OCI-LY1 (cell line): ENCODE measurements at regions not wholly inside any gene's neighbourhood (a gene's known extent, or its start where the extent isn't known, plus 50 kb on each side); places are given as distances from the start of the nearest gene placed in this dataset.

Experiments used
- EZH2 ChIP-seq: fragments of 200-600 bp; sonication (generic), shearing (Covaris generic); IDR thresholded peaks from 2 replicates; pipeline ENCODE4 v1.8.0; 2017; ENCODE audit warnings: borderline replicate concordance, mixed run types, mild to moderate bottlenecking, antibody characterized with exemption, low read length, moderate library complexity, mixed read lengths
- TF ChIP-seq, protein P1 (sequence below): fragments of 200-600 bp; sonication (generic), shearing (Covaris generic); IDR thresholded peaks from 2 replicates; pipeline ENCODE4 v1.5.1; 2017; ENCODE audit warnings: mild to moderate bottlenecking, antibody characterized with exemption, low read length, moderate library complexity, mixed read lengths

GRCh38 chr5:124576848-124577409 is 169.5 kb downstream of the ZNF608 start:
- TF ChIP-seq, protein P1, sequence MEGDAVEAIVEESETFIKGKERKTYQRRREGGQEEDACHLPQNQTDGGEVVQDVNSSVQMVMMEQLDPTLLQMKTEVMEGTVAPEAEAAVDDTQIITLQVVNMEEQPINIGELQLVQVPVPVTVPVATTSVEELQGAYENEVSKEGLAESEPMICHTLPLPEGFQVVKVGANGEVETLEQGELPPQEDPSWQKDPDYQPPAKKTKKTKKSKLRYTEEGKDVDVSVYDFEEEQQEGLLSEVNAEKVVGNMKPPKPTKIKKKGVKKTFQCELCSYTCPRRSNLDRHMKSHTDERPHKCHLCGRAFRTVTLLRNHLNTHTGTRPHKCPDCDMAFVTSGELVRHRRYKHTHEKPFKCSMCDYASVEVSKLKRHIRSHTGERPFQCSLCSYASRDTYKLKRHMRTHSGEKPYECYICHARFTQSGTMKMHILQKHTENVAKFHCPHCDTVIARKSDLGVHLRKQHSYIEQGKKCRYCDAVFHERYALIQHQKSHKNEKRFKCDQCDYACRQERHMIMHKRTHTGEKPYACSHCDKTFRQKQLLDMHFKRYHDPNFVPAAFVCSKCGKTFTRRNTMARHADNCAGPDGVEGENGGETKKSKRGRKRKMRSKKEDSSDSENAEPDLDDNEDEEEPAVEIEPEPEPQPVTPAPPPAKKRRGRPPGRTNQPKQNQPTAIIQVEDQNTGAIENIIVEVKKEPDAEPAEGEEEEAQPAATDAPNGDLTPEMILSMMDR, result no peak
- no peak for TF ChIP-seq EZH2
